Tibial nerve (tissue), 3 donors: ENCODE measurements at regions not wholly inside any gene's neighbourhood (a gene's known extent, or its start where the extent isn't known, plus 50 kb on each side); places are given as distances from the start of the nearest gene placed in this dataset.

Experiments used
- POLR2A ChIP-seq, 2 donors: fragments of 450-650 bp; IDR thresholded peaks; one replicate each; pipeline ENCODE4 v1.6.1; 2017; ENCODE audit warnings: antibody characterized with exemption in 2 of 2, mild to moderate bottlenecking in 2 of 2, moderate library complexity in 2 of 2
- TF ChIP-seq, protein P1 (sequence below), 5 experiments: fragments of 200-600 bp in 3 of 5; fragments of 450-650 bp in 2 of 5; sonication (generic) in 3 of 5; IDR thresholded peaks; one replicate each; pipeline ENCODE4 v1.5.1; 2016 to 2019; ENCODE audit warnings: antibody characterized with exemption in 5 of 5, mild to moderate bottlenecking in 3 of 5, moderate library complexity in 2 of 5

DNA sequence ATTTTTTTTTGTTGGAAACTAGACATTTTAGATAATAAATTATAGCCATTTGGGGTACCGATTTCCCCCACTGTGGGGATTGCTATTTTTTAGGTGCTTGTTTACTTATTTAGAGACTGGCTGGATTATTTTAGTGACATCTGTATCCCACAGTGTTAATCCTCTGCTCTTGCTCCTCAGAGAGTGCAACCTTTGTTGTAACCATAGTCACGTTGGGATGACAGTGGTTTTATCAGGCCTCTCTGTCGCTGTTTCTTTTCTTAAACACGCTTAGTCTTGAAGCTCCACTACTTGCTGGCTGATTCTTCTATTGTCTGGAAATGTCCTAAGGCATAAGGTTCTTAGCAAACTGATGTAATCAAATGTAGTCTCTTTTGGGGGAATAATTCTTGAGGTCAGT lies 451.6 kb upstream of the SEMA6D start:
- TF ChIP-seq, protein P1, sequence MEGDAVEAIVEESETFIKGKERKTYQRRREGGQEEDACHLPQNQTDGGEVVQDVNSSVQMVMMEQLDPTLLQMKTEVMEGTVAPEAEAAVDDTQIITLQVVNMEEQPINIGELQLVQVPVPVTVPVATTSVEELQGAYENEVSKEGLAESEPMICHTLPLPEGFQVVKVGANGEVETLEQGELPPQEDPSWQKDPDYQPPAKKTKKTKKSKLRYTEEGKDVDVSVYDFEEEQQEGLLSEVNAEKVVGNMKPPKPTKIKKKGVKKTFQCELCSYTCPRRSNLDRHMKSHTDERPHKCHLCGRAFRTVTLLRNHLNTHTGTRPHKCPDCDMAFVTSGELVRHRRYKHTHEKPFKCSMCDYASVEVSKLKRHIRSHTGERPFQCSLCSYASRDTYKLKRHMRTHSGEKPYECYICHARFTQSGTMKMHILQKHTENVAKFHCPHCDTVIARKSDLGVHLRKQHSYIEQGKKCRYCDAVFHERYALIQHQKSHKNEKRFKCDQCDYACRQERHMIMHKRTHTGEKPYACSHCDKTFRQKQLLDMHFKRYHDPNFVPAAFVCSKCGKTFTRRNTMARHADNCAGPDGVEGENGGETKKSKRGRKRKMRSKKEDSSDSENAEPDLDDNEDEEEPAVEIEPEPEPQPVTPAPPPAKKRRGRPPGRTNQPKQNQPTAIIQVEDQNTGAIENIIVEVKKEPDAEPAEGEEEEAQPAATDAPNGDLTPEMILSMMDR (IDR thresholded peaks at IDR 0.05) = no peak
- no peak for TF ChIP-seq POLR2A (IDR thresholded peaks at IDR 0.05)
